ENCODE measurements at regions not wholly inside any gene's neighbourhood (a gene's known extent, or its start where the extent isn't known, plus 50 kb on each side); places are given as distances from the start of the nearest gene placed in this dataset.

GRCh38 chr11:97451441-97451840 is 1061.6 kb downstream of the JRKL start:
- TF ChIP-seq CTCF (IDR thresholded peaks at IDR 0.05; ENCODE audit: extremely low read depth in 1 of 2, insufficient read depth in 1 of 2, low read depth in 1 of 2, low read length in 2 of 2) (no peak), POLR2A (IDR thresholded peaks at IDR 0.05; ENCODE audit: low read depth, low read length) (no peak), POLR2AphosphoS5 (IDR thresholded peaks at IDR 0.05; ENCODE audit: insufficient read depth, low read depth, low read length) (no peak), MAX (IDR thresholded peaks at IDR 0.05; ENCODE audit: insufficient read depth, insufficient read length) (no peak)

Measured in endothelial cell of umbilical vein (primary cell).